ENCODE measurements at regions not wholly inside any gene's neighbourhood (a gene's known extent, or its start where the extent isn't known, plus 50 kb on each side); places are given as distances from the start of the nearest gene placed in this dataset.

DNA sequence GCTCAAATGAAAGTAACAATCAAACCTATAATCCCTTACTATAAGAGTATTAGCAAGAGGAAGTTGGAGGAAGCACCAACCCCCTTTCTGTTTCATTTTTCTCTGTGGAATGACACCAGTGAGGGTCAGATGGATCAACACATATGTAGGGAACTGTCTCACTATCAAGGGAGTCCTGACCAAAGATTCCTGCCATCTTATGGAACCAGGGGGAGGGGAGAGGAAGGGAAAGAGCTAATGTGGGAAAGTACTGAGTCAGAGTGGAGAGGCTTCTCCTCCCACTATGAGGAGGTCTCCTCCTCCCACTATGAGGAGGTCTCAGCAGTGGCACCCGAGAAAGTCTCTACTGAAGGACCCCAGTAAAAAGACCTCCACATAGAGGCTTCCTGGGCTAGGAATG, 73.3 kb upstream of the PCSK1 start:
- TF ChIP-seq, protein P1, sequence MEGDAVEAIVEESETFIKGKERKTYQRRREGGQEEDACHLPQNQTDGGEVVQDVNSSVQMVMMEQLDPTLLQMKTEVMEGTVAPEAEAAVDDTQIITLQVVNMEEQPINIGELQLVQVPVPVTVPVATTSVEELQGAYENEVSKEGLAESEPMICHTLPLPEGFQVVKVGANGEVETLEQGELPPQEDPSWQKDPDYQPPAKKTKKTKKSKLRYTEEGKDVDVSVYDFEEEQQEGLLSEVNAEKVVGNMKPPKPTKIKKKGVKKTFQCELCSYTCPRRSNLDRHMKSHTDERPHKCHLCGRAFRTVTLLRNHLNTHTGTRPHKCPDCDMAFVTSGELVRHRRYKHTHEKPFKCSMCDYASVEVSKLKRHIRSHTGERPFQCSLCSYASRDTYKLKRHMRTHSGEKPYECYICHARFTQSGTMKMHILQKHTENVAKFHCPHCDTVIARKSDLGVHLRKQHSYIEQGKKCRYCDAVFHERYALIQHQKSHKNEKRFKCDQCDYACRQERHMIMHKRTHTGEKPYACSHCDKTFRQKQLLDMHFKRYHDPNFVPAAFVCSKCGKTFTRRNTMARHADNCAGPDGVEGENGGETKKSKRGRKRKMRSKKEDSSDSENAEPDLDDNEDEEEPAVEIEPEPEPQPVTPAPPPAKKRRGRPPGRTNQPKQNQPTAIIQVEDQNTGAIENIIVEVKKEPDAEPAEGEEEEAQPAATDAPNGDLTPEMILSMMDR (IDR thresholded peaks at IDR 0.05; ENCODE audit: poor library complexity): no peak
- no peak for TF ChIP-seq EZH2phosphoT487 (IDR thresholded peaks at IDR 0.05; ENCODE audit: low read depth, severe bottlenecking, unreplicated experiment)
- TF ChIP-seq EZH2 (IDR thresholded peaks at IDR 0.05; ENCODE audit: borderline replicate concordance): no peak
